ENCODE measurements at regions not wholly inside any gene's neighbourhood (a gene's known extent, or its start where the extent isn't known, plus 50 kb on each side); places are given as distances from the start of the nearest gene placed in this dataset.

DNA sequence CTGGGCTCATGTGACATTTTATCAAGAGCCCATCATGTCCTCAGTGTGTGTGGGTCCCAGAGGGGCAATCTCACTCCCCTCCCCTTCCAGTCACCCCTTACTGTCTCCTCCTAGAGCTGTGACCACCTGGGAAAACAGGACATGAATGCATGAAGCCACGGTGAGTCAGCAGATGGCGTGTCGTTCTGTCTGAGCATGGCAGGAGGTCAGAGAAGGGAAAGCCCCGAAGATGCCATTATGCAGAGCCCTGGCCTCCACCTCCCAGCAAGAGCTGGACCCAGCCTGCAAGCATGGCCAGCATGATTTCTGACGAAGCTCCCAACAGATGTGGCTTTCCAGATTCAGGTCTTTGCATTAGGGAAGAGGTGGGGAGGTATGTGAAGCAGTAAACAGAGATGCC is 118.5 kb downstream of the TLE3 start:
- TF ChIP-seq CTCF (IDR thresholded peaks at IDR 0.05; ENCODE audit: insufficient read depth, low read depth, low read length): no peak
- no peak for DNase-seq (ENCODE audit: low read depth)
- H3K4me3 ChIP-seq (ENCODE audit: low read depth, low read length): no peak overlapping the region

DNA sequence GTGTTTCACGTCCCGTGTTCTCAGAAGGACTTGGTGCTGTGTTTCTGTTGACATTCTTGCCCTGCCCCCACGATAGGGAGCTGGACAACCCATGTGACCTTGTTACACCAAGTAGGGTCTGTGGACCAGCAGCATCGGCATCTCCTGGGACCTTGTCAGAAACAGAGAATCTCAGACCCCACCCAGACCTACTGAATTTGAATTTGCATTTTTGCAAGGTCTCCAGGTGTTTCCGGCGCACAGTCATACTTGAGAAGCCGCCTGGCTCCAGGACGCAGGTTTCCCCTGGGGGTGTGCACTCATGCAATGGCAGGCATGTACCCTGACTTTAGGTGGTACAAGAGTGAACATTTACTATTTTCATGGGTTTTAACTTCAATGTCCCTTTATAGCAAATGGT is 117.9 kb downstream of the TLE3 start:
- DNase-seq (ENCODE audit: low read depth): no peak
- no peak for TF ChIP-seq CTCF (IDR thresholded peaks at IDR 0.05; ENCODE audit: insufficient read depth, low read depth, low read length)
- no peak overlapping the region for H3K4me3 ChIP-seq (ENCODE audit: low read depth, low read length)

GRCh38 chr15:69980341-69981059 is 117.2 kb downstream of the TLE3 start:
- no peak for DNase-seq (ENCODE audit: low read depth)
- no peak for TF ChIP-seq CTCF (IDR thresholded peaks at IDR 0.05; ENCODE audit: insufficient read depth, low read depth, low read length)
- no peak overlapping the region for H3K4me3 ChIP-seq (ENCODE audit: low read depth, low read length)

DNA sequence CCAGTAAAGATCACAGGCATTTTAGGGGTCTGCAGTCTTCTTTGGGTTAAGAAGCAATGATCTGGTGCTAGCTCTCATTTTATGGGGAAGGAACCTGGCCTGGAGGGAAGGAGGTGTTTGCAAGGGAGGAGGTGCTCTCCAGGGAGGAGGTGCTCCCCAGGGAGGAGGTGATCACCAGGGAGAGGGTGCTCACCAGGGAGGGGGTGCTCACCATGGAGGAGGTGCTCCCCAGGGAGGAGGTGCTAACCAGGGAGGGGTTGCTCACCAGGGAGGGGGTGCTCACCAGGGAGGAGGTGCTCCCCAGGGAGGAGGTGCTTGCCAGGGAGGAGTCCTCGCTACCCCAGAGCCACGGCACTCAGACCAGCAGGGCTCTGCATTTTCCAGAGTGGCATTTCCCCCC is 115.7 kb downstream of the TLE3 start:
- no peak for DNase-seq (ENCODE audit: low read depth)
- TF ChIP-seq CTCF (IDR thresholded peaks at IDR 0.05; ENCODE audit: insufficient read depth, low read depth, low read length): no peak
- H3K4me3 ChIP-seq (ENCODE audit: low read depth, low read length): no peak overlapping the region

- TF ChIP-seq CTCF (IDR thresholded peaks at IDR 0.05; ENCODE audit: insufficient read depth, low read depth, low read length): no peak
- no peak for DNase-seq (ENCODE audit: low read depth)
- H3K4me3 ChIP-seq (ENCODE audit: low read depth, low read length): no peak overlapping the region
Measured at GRCh38 chr15:69983696-69984265, 113.9 kb downstream of the TLE3 start.

GRCh38 chr15:69987492-69988489 is 109.9 kb downstream of the TLE3 start:
- no peak for TF ChIP-seq CTCF (IDR thresholded peaks at IDR 0.05; ENCODE audit: insufficient read depth, low read depth, low read length)
- no peak for DNase-seq (ENCODE audit: low read depth)
- no peak overlapping the region for H3K4me3 ChIP-seq (ENCODE audit: low read depth, low read length)

Measured in fibroblast of villous mesenchyme (primary cell).